IMR-90 (cell line): ENCODE measurements at regions not wholly inside any gene's neighbourhood (a gene's known extent, or its start where the extent isn't known, plus 50 kb on each side); places are given as distances from the start of the nearest gene placed in this dataset.

Source experiments
- ATAC-seq: fragments of 200-7000 bp; cut with Tn5 transposase; 2 replicates; pipeline ENCODE4 v1.9.1; 2020; ENCODE audit warnings: low read depth, mild to moderate bottlenecking, moderate library complexity
- BruUV-seq: library from RNA; stranded (reverse); fragments of 400-500 nt; replicated peaks from 2 replicates; lab custom pipeline; 2021; lab: Mats Ljungman, UMichigan
- CTCF ChIA-PET: fragments of 300-600 bp; formaldehyde crosslinking; extraction: SDS; loops from one replicate; lab custom pipeline; 2021; ENCODE audit warnings: antibody characterized with exemption; lab: Yijun Ruan, JAX
- POLR2A ChIA-PET: fragments of 300-600 bp; sonication (Branson Sonifier 250); formaldehyde crosslinking; loops from one replicate; lab custom pipeline; 2022; ENCODE audit warnings: antibody characterized with exemption; ENCODE audit not compliant: unreplicated experiment; lab: Charles Lee
- DNase-seq: peaks from one replicate; pipeline ENCODE4 v3.0.0; 2013
- H2AFZ ChIP-seq: replicated peaks from 2 replicates; pipeline ENCODE3; 2013; ENCODE audit warnings: low read length, mild to moderate bottlenecking; ENCODE audit not compliant: poor library complexity
- H2AK5ac ChIP-seq: 2 replicates; pipeline ENCODE4 v1.6.1; 2013; ENCODE audit warnings: low read depth, low read length, inconsistent platforms
- H2AK9ac ChIP-seq: replicated peaks from 2 replicates; pipeline ENCODE3; 2013; ENCODE audit warnings: mild to moderate bottlenecking, low read depth, low read length, moderate library complexity; ENCODE audit not compliant: poor library complexity
- H2BK120ac ChIP-seq: 2 replicates; pipeline ENCODE4 v1.6.1; 2013; ENCODE audit warnings: low read depth, low read length, inconsistent platforms
- H2BK15ac ChIP-seq: 3 replicates; pipeline ENCODE4 v1.6.1; 2013; ENCODE audit warnings: low read depth, low read length, inconsistent platforms
- H2BK20ac ChIP-seq: 2 replicates; pipeline ENCODE4 v1.6.1; 2013; ENCODE audit warnings: low read depth, mild to moderate bottlenecking, inconsistent platforms, low read length, moderate library complexity
- H2BK5ac ChIP-seq: 2 replicates; pipeline ENCODE4 v1.6.1; 2013; ENCODE audit warnings: mild to moderate bottlenecking, low read depth, low read length, inconsistent platforms; ENCODE audit not compliant: poor library complexity, severe bottlenecking
- H3K14ac ChIP-seq: replicated peaks from 2 replicates; pipeline ENCODE4 v1.6.1; 2013; ENCODE audit warnings: low read depth, low read length, inconsistent platforms
- H3K18ac ChIP-seq: 2 replicates; pipeline ENCODE4 v1.6.1; 2013; ENCODE audit warnings: low read depth, low read length, control low read depth
- H3K23ac ChIP-seq: 2 replicates; pipeline ENCODE4 v1.6.1; 2013; ENCODE audit warnings: low read depth, low read length, inconsistent platforms
- H3K27ac ChIP-seq: 2 replicates; pipeline ENCODE4 v1.5.1; 2013; ENCODE audit warnings: mild to moderate bottlenecking, control low read depth, low read length; ENCODE audit not compliant: insufficient read depth
- H3K27me3 ChIP-seq: 2 replicates; pipeline ENCODE4 v1.6.1; 2013; ENCODE audit warnings: low read length; ENCODE audit not compliant: control insufficient read depth, insufficient read depth
- H3K36me3 ChIP-seq: 2 replicates; pipeline ENCODE4 v1.6.1; 2013; ENCODE audit warnings: low read length, mixed read lengths; ENCODE audit not compliant: control insufficient read depth, insufficient read depth
- H3K4ac ChIP-seq: 2 replicates; pipeline ENCODE4 v1.6.1; 2013; ENCODE audit warnings: low read depth, low read length, inconsistent platforms
- H3K4me1 ChIP-seq: 2 replicates; pipeline ENCODE4 v1.6.1; 2013; ENCODE audit warnings: low read length, mixed read lengths; ENCODE audit not compliant: control insufficient read depth, insufficient read depth
- H3K4me2 ChIP-seq: 2 replicates; pipeline ENCODE4 v1.6.1; 2013; ENCODE audit warnings: low read depth, mild to moderate bottlenecking, control low read depth, low read length, moderate library complexity
- H3K4me3 ChIP-seq: 2 replicates; pipeline ENCODE4 v1.5.1; 2013; ENCODE audit warnings: low read depth, mild to moderate bottlenecking, control low read depth, low read length, moderate library complexity; ENCODE audit not compliant: insufficient read depth
- H3K56ac ChIP-seq: 2 replicates; pipeline ENCODE4 v1.6.1; 2013; ENCODE audit warnings: low read length, inconsistent platforms; ENCODE audit not compliant: insufficient read depth; ENCODE audit errors: extremely low read depth
- H3K79me1 ChIP-seq, 2 experiments: 2 replicates each; pipeline ENCODE4 v1.6.1; 2013; ENCODE audit warnings: low read length in 2 of 2, inconsistent platforms in 1 of 2, low read depth in 1 of 2
- H3K9ac ChIP-seq: 2 replicates; pipeline ENCODE4 v1.6.1; 2013; ENCODE audit warnings: low read depth, low read length, control low read depth
- H3K9me1 ChIP-seq: 2 replicates; pipeline ENCODE4 v1.6.1; 2013; ENCODE audit warnings: low read length, inconsistent platforms; ENCODE audit not compliant: insufficient read depth
- H3K9me3 ChIP-seq: 2 replicates; pipeline ENCODE4 v1.6.1; 2013; ENCODE audit warnings: low read length; ENCODE audit not compliant: control insufficient read depth, insufficient read depth
- H4K20me1 ChIP-seq: 2 replicates; pipeline ENCODE4 v1.6.1; 2013; ENCODE audit warnings: low read length, inconsistent platforms; ENCODE audit not compliant: insufficient read depth
- H4K5ac ChIP-seq: 2 replicates; pipeline ENCODE4 v1.6.1; 2013; ENCODE audit warnings: mild to moderate bottlenecking, low read depth, low read length, control low read depth
- H4K8ac ChIP-seq, 2 experiments: 2 replicates each; pipeline ENCODE4 v1.6.1; 2013; ENCODE audit warnings: low read depth in 2 of 2, low read length in 2 of 2, control low read depth in 1 of 2, inconsistent platforms in 1 of 2
- H4K91ac ChIP-seq: 2 replicates; pipeline ENCODE4 v1.6.1; 2013; ENCODE audit warnings: low read depth, low read length, inconsistent platforms; ENCODE audit not compliant: insufficient read depth
- BHLHE40 ChIP-seq: fragments of 150-350 bp; IDR thresholded peaks from 2 replicates; pipeline ENCODE4 v1.6.1; 2016; ENCODE audit warnings: mild to moderate bottlenecking, low read depth, low read length
- CEBPB ChIP-seq: IDR thresholded peaks from 2 replicates; pipeline ENCODE4 v1.6.1; 2012; ENCODE audit warnings: low read depth, low read length, improper control_type of control experiment
- CHD1 ChIP-seq: IDR thresholded peaks from 2 replicates; pipeline ENCODE4 v1.6.1; 2012; ENCODE audit warnings: low read depth, low read length, improper control_type of control experiment
- FOS ChIP-seq: fragments of 150-350 bp; IDR thresholded peaks from 2 replicates; pipeline ENCODE4 v1.6.1; 2016; ENCODE audit warnings: low read depth, low read length
- MAFK ChIP-seq: IDR thresholded peaks from 2 replicates; pipeline ENCODE4 v1.6.1; 2012; ENCODE audit warnings: low read depth, low read length, improper control_type of control experiment
- MAZ ChIP-seq: IDR thresholded peaks from 2 replicates; pipeline ENCODE4 v1.6.1; 2012; ENCODE audit warnings: low read depth, mild to moderate bottlenecking, low read length, improper control_type of control experiment, moderate library complexity, borderline replicate concordance
- MXI1 ChIP-seq: IDR thresholded peaks from 2 replicates; pipeline ENCODE4 v1.6.1; 2012; ENCODE audit warnings: low read depth, mild to moderate bottlenecking, low read length, moderate library complexity, borderline replicate concordance
- NFE2L2 ChIP-seq: fragments of 150-350 bp; IDR thresholded peaks from 2 replicates; pipeline ENCODE4 v1.6.1; 2016; ENCODE audit warnings: low read depth, mild to moderate bottlenecking, low read length
- POLR2A ChIP-seq: IDR thresholded peaks from 2 replicates; pipeline ENCODE4 v1.6.1; 2012; ENCODE audit warnings: mild to moderate bottlenecking, low read depth, low read length
- RAD21 ChIP-seq: IDR thresholded peaks from 2 replicates; pipeline ENCODE4 v1.6.1; 2012; ENCODE audit warnings: low read length, improper control_type of control experiment
- RCOR1 ChIP-seq: IDR thresholded peaks from 2 replicates; pipeline ENCODE4 v1.6.1; 2012; ENCODE audit warnings: mild to moderate bottlenecking, low read length, improper control_type of control experiment; ENCODE audit not compliant: insufficient replicate concordance
- RFX5 ChIP-seq: IDR thresholded peaks from 2 replicates; pipeline ENCODE4 v1.8.0; 2012; ENCODE audit warnings: low read depth, mild to moderate bottlenecking, low read length, moderate library complexity
- SMC3 ChIP-seq: fragments of 150-350 bp; IDR thresholded peaks from 2 replicates; pipeline ENCODE4 v1.6.1; 2016; ENCODE audit warnings: low read depth, mild to moderate bottlenecking, antibody characterized with exemption, low read length, moderate library complexity
- WGBS, 2 experiments: methylation state at CpG; one replicate each; pipeline versions ENCODE4 v1.1.5 to v1.1.7; 2013; ENCODE audit warnings: missing lambda C conversion rate in 2 of 2; ENCODE audit not compliant: insufficient read length in 1 of 2; ENCODE audit errors: extremely low coverage in 2 of 2; 5-methylcytosine and 5-hydroxymethylcytosine counted together
- dilution Hi-C: fragments of 300-500 bp; cut with HindIII; formaldehyde crosslinking; loops from one replicate; pipeline ENCODE4 v1.14.3; 2018; ENCODE audit warnings: low sequenced_read_pairs; ENCODE audit not compliant: unreplicated experiment
- in situ Hi-C: fragments of 300-500 bp; cut with MboI; formaldehyde crosslinking; loops from 3 replicates; pipeline ENCODE4 v1.14.3; 2019; ENCODE audit warnings: low sequenced_read_pairs, inconsistent platforms, mixed read lengths
- intact Hi-C: fragments of 100-400 bp; cut with micrococcal nuclease; formaldehyde crosslinking; loops from 2 replicates; pipeline ENCODE4 v1.10.0; 2022
- TF ChIP-seq, protein P1 (sequence below): fragments of 150-350 bp; IDR thresholded peaks from 2 replicates; pipeline ENCODE4 v1.6.1; 2017; ENCODE audit warnings: mild to moderate bottlenecking, antibody characterized with exemption, low read length, low read depth
- TF ChIP-seq, protein P2 (sequence below): fragments of 150-350 bp; IDR thresholded peaks from 2 replicates; pipeline ENCODE4 v1.6.1; 2016; ENCODE audit warnings: low read depth, mild to moderate bottlenecking, low read length, moderate library complexity, borderline replicate concordance
- TF ChIP-seq, protein P3 (sequence below): conservative IDR thresholded peaks from 2 replicates; pipeline ENCODE4 v1.5.1; 2012; ENCODE audit warnings: mild to moderate bottlenecking, low read depth, low read length, improper control_type of control experiment

DNA sequence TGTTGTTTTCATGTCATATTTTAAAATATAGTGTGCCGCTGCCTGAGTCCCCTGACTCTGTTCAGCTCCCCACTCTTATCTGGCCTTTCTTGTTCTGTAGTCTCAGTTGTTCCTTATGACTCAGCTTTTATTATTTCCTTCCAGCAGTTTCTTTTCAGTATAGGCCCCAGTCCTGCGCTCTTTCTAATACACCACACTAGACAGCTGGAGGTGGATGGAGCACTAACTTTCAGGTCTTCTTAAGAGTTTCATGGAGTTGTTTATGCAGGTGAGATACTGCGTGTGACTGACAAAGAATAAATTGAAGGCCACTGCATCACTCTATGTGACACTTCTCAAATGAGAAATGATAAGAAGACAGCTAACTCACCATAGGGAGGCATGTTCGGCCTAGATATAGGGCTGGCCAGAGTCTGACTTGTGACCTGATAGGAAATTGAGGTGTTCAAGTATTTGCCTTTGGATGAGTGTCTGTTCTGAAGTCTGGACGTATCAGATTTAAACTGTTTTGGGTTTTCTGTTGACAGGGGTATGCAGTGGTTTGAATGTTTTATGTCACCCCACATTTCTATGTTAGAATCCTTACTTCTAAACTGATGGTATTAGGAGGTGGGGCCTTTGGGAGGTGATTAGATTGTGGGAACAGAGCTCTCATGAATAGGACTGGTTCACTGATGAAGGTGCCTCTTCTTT lies 60.8 kb upstream of the CLMN start:
- CTCF ChIA-PET: no interaction called here
- BruUV-seq: no TSS peak
- H2BK5ac ChIP-seq: no peak overlapping the region

More for the DNA sequence above, 60.8 kb upstream of the CLMN start:
- Histone ChIP-seq H4K91ac (no peak overlapping the region), H4K20me1 (no peaks in the 10 kb centered on the region), H2AK5ac (no peak overlapping the region), H3K18ac (no peak overlapping the region), H3K14ac (no peak overlapping the region), H4K8ac (no peak overlapping the region), H2BK20ac (no peak overlapping the region), H3K9ac (no peak overlapping the region), H2AK9ac (no peak overlapping the region), H3K4me1 (no peaks in the 10 kb centered on the region), H3K27me3 (no peaks in the 10 kb centered on the region; the same call in 1 of the 2 replicates), H3K9me1 (no peaks in the 10 kb centered on the region), H3K56ac (no peak overlapping the region), H4K5ac (no peak overlapping the region), H3K4ac (no peak overlapping the region), H3K4me2 (no peak overlapping the region), H3K23ac (no peak overlapping the region), H2BK15ac (no peak overlapping the region), H3K9me3 (no peaks in the 10 kb centered on the region; the same call in 1 of the 2 replicates), H3K36me3 (no peaks in the 10 kb centered on the region), H2AFZ (no peak overlapping the region), H2BK120ac (no peak overlapping the region), H3K79me1 (no peaks in the 10 kb centered on the region), H3K27ac (no peak overlapping the region), H3K4me3 (no peak overlapping the region)
- in situ Hi-C loops (no loop called here), dilution Hi-C loops (no loop called here), intact Hi-C loops (no loop called here)
- POLR2A ChIA-PET: no interaction called here
- WGBS, 2 experiments: no CpG with 5 or more reads among the region's 5 CpGs
- TF ChIP-seq POLR2A (no peak), BHLHE40 (no peak), SMC3 (no peak), RCOR1 (no peak), FOS (no peak), MAFK (no peak), CEBPB (no peak), NFE2L2 (no peak), MAZ (no peak), CHD1 (no peak), MXI1 (no peak), RAD21 (no peak), RFX5 (no peak)
- TF ChIP-seq, protein P1, sequence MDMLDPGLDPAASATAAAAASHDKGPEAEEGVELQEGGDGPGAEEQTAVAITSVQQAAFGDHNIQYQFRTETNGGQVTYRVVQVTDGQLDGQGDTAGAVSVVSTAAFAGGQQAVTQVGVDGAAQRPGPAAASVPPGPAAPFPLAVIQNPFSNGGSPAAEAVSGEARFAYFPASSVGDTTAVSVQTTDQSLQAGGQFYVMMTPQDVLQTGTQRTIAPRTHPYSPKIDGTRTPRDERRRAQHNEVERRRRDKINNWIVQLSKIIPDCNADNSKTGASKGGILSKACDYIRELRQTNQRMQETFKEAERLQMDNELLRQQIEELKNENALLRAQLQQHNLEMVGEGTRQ: no peak
- TF ChIP-seq, protein P2, sequence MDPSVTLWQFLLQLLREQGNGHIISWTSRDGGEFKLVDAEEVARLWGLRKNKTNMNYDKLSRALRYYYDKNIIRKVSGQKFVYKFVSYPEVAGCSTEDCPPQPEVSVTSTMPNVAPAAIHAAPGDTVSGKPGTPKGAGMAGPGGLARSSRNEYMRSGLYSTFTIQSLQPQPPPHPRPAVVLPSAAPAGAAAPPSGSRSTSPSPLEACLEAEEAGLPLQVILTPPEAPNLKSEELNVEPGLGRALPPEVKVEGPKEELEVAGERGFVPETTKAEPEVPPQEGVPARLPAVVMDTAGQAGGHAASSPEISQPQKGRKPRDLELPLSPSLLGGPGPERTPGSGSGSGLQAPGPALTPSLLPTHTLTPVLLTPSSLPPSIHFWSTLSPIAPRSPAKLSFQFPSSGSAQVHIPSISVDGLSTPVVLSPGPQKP: no peak
- TF ChIP-seq, protein P3, sequence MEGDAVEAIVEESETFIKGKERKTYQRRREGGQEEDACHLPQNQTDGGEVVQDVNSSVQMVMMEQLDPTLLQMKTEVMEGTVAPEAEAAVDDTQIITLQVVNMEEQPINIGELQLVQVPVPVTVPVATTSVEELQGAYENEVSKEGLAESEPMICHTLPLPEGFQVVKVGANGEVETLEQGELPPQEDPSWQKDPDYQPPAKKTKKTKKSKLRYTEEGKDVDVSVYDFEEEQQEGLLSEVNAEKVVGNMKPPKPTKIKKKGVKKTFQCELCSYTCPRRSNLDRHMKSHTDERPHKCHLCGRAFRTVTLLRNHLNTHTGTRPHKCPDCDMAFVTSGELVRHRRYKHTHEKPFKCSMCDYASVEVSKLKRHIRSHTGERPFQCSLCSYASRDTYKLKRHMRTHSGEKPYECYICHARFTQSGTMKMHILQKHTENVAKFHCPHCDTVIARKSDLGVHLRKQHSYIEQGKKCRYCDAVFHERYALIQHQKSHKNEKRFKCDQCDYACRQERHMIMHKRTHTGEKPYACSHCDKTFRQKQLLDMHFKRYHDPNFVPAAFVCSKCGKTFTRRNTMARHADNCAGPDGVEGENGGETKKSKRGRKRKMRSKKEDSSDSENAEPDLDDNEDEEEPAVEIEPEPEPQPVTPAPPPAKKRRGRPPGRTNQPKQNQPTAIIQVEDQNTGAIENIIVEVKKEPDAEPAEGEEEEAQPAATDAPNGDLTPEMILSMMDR: no peak
- ATAC-seq (no peak), DNase-seq (no peak)
